Aorta (tissue), 5 donors: ENCODE measurements at regions not wholly inside any gene's neighbourhood (a gene's known extent, or its start where the extent isn't known, plus 50 kb on each side); places are given as distances from the start of the nearest gene placed in this dataset.

ENCODE experiments used
- ATAC-seq: fragments of 200-7000 bp; cut with Tn5 transposase; one replicate; pipeline ENCODE4 v1.9.1; 2022; ENCODE audit warnings: moderate library complexity; ENCODE audit not compliant: low FRiP score
- DNase-seq, 2 donors: peaks; one replicate each; pipeline ENCODE4 v3.0.0-alpha.2; 2020
- H3K27ac ChIP-seq, 2 donors: one replicate each; pipeline ENCODE4 v1.5.1; 2013; ENCODE audit warnings: low read length in 2 of 2, mild to moderate bottlenecking in 2 of 2, moderate library complexity in 2 of 2, control low read depth in 1 of 2, inconsistent platforms in 1 of 2, low read depth in 1 of 2
- H3K27me3 ChIP-seq, 2 donors: one replicate each; pipeline ENCODE4 v1.6.1; 2013; ENCODE audit warnings: control low read depth in 1 of 2, low read length in 1 of 2, mild to moderate bottlenecking in 1 of 2, moderate library complexity in 1 of 2; ENCODE audit not compliant: insufficient read depth in 2 of 2, control insufficient read depth in 1 of 2
- H3K36me3 ChIP-seq, 2 donors: one replicate each; pipeline ENCODE4 v1.6.1; 2013; ENCODE audit warnings: control low read depth in 1 of 2, low read length in 1 of 2, mild to moderate bottlenecking in 1 of 2; ENCODE audit not compliant: insufficient read depth in 2 of 2, control insufficient read depth in 1 of 2
- H3K4me1 ChIP-seq, 2 donors: one replicate each; pipeline ENCODE4 v1.6.1; 2013; ENCODE audit warnings: low read length in 2 of 2, control low read depth in 1 of 2, mild to moderate bottlenecking in 1 of 2, moderate library complexity in 1 of 2; ENCODE audit not compliant: insufficient read depth in 2 of 2, control insufficient read depth in 1 of 2
- H3K4me3 ChIP-seq, 2 donors: one replicate each; pipeline ENCODE4 v1.5.1; 2013; ENCODE audit warnings: low read length in 2 of 2, control low read depth in 1 of 2, mild to moderate bottlenecking in 1 of 2
- H3K9me3 ChIP-seq: one replicate; pipeline ENCODE4 v1.6.1; 2013; ENCODE audit warnings: mild to moderate bottlenecking, low read length; ENCODE audit not compliant: control insufficient read depth
- WGBS, 2 donors: extraction: QIAGEN DNeasy Blood & Tissue Kit; methylation state at CpG; one replicate each; pipeline ENCODE4 v1.1.7; 2013; 5-methylcytosine and 5-hydroxymethylcytosine counted together
- intact Hi-C, 2 donors: fragments of 100-400 bp; cut with DNase I; formaldehyde crosslinking; loops; one replicate each; pipeline versions ENCODE4 v1.14.2 to v1.15.0; 2022
- donor health status: healthy with polysubstance abuse.
- donor health status: Bipolar disorder and iron deficiency.
- donor health status: DM: no; HTN: no; CAD: no.
- donor health status: DM: no; HTN: no; CAD: no.
- donor health status: DM: yes; HTN: yes; CAD: no.

DNA sequence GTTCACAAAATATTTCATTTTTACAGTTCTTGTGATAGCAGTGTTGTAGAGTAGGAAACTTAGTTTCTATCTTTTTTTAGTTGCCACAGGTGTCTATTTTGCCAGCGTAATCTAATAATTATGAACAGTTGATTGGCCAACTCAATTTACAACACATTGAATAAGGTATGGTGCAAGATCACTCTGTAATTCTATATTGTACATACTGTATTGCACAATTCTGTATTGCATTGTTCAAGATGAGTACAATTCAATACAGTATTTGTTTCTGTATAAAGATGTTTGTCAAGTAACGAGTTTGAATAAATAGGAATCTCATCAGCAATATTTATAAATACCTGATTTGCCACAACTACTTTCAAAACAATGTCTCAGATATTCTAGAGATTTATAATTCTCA, 64.2 kb upstream of the HTR1A start:
- DNase-seq (no peak), ATAC-seq (no peak)
- 78 to 81% methylated on average over 2 of the region's 2 CpGs for WGBS, 2 donors
- Histone ChIP-seq H3K9me3 (peaks cover 2% of the 10 kb centered on the region), H3K27me3 (no peaks in the 10 kb centered on the region), H3K36me3 (no peaks in the 10 kb centered on the region), H3K4me1 (no peaks in the 10 kb centered on the region), H3K27ac (no peak overlapping the region), H3K4me3 (no peak overlapping the region)
- intact Hi-C loops = no loop called here

- H3K9me3 ChIP-seq = no peaks in the 10 kb centered on the region
- H3K4me1 ChIP-seq = no peaks in the 10 kb centered on the region
- no peak overlapping the region for H3K4me3 ChIP-seq
- H3K27ac ChIP-seq = no peak overlapping the region
- no peaks in the 10 kb centered on the region for H3K36me3 ChIP-seq
- intact Hi-C loops = no loop called here
- no peak for DNase-seq
- no peaks in the 10 kb centered on the region for H3K27me3 ChIP-seq
- WGBS, 2 donors = 83 to 86% methylated on average over 2 of the region's 2 CpGs
- ATAC-seq = no peak
These were observed 57.5 kb upstream of the HTR1A start for GRCh38 chr5:64019746-64020145.

DNA sequence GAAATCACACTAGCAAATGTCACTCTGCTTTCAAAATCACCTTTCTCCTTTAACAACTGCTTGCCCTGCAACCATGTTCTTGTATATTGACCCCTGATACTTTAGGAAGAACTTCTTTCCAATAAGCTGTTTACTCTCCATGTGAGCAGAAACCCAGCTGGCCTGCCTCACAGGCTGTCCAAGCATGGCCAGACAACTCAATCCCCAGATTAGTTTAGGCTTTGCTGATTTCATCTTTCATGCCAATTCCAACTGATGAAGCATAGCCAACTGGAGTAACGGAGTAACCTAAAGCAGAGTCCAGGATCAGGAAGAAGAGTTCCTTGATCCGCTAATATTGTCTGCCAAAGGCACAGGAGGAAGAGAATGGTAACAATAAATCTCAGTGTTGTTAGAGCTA, 56.7 kb upstream of the HTR1A start:
- no peak for DNase-seq

GRCh38 chr5:64015824-64016223, 53.6 kb upstream of the HTR1A start:
- no peaks in the 10 kb centered on the region for H3K4me1 ChIP-seq
- no peak for ATAC-seq
- no peak overlapping the region for H3K4me3 ChIP-seq
- H3K36me3 ChIP-seq = no peaks in the 10 kb centered on the region
- 78 to 85% methylated on average over 1 of the region's 1 CpG for whole genome bisulfite sequencing, 2 donors
- no peak for DNase-seq
- intact Hi-C loops = no loop called here
- H3K9me3 ChIP-seq = no peaks in the 10 kb centered on the region
- H3K27ac ChIP-seq = no peak overlapping the region
- no peaks in the 10 kb centered on the region for H3K27me3 ChIP-seq

More for the DNA sequence above, 56.7 kb upstream of the HTR1A start:
- H3K36me3 ChIP-seq = no peaks in the 10 kb centered on the region
- ATAC-seq = no peak
- 87 to 91% methylated on average over 2 of the region's 2 CpGs for WGBS, 2 donors
- H3K4me1 ChIP-seq = no peaks in the 10 kb centered on the region
- H3K27ac ChIP-seq = no peak overlapping the region
- no peaks in the 10 kb centered on the region for H3K9me3 ChIP-seq
- H3K4me3 ChIP-seq = no peak overlapping the region
- intact Hi-C loops = no loop called here
- no peaks in the 10 kb centered on the region for H3K27me3 ChIP-seq
